ENCODE measurements at regions not wholly inside any gene's neighbourhood (a gene's known extent, or its start where the extent isn't known, plus 50 kb on each side); places are given as distances from the start of the nearest gene placed in this dataset.

- Histone ChIP-seq H3K4me1 (no peaks in the 10 kb centered on the region), H3K36me3 (no peaks in the 10 kb centered on the region), H3K27me3 (no peaks in the 10 kb centered on the region), H3K4me3 (no peak overlapping the region), H3K9me3 (no peaks in the 10 kb centered on the region), H3K27ac (no peak overlapping the region)
- no peak for DNase-seq (ENCODE audit: low spot score)
- TF ChIP-seq CTCF (IDR thresholded peaks at IDR 0.05) = no peak
Measured at GRCh38 chr6:105874835-105875626, 211.1 kb upstream of the PRDM1 start.

DNA sequence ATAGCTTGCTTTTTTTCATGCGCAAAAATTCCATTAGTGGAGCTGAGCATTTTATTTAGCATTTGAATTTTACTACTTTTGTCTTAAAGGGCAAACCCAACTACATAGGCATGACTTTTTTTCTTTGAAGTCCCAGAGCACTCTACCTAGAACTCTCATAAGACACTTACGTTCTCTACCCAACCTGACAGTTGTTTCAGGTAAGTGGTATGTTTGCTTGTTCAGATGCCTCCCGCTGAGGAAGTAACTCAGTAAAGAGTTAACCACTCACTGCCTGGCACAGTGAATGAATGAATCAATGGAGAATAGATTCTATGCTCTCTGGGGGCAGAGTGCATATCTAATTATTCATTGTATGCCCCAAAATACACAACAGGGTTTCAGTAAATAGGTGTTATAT is 212.3 kb upstream of the PRDM1 start:
- Histone ChIP-seq H3K27ac (no peak overlapping the region), H3K4me3 (no peak overlapping the region)
- no peak for TF ChIP-seq CTCF (IDR thresholded peaks at IDR 0.05)

GRCh38 chr6:105873211-105873704 is 212.9 kb upstream of the PRDM1 start:
- Histone ChIP-seq H3K4me3 (no peak overlapping the region), H3K9me3 (no peaks in the 10 kb centered on the region), H3K4me1 (no peaks in the 10 kb centered on the region), H3K27me3 (no peaks in the 10 kb centered on the region), H3K27ac (no peak overlapping the region), H3K36me3 (no peaks in the 10 kb centered on the region)
- TF ChIP-seq CTCF (IDR thresholded peaks at IDR 0.05) = no peak
- DNase-seq (ENCODE audit: low spot score) = no peak

More for the DNA sequence above, 212.3 kb upstream of the PRDM1 start:
- Histone ChIP-seq H3K27me3 (no peaks in the 10 kb centered on the region), H3K9me3 (no peaks in the 10 kb centered on the region), H3K4me1 (no peaks in the 10 kb centered on the region), H3K36me3 (no peaks in the 10 kb centered on the region)
- no peak for DNase-seq (ENCODE audit: low spot score)

- H3K9me3 ChIP-seq = no peaks in the 10 kb centered on the region
- no peak overlapping the region for H3K4me3 ChIP-seq
- H3K27me3 ChIP-seq = no peaks in the 10 kb centered on the region
- H3K36me3 ChIP-seq = no peaks in the 10 kb centered on the region
- H3K27ac ChIP-seq = no peak overlapping the region
- H3K4me1 ChIP-seq = no peaks in the 10 kb centered on the region
- DNase-seq (ENCODE audit: low spot score) = no peak
- TF ChIP-seq CTCF (IDR thresholded peaks at IDR 0.05) = no peak
Measured at GRCh38 chr6:105872249-105872648, 213.9 kb upstream of the PRDM1 start.

- no peak overlapping the region for H3K4me3 ChIP-seq
- TF ChIP-seq CTCF (IDR thresholded peaks at IDR 0.05) = no peak
- no peaks in the 10 kb centered on the region for H3K27me3 ChIP-seq
- no peak overlapping the region for H3K27ac ChIP-seq
- no peaks in the 10 kb centered on the region for H3K36me3 ChIP-seq
- H3K4me1 ChIP-seq = no peaks in the 10 kb centered on the region
- no peak for DNase-seq (ENCODE audit: low spot score)
- H3K9me3 ChIP-seq = no peaks in the 10 kb centered on the region
Measured at GRCh38 chr6:105871542-105871941, 214.6 kb upstream of the PRDM1 start.
